DND-41 (cell line): ENCODE measurements at regions not wholly inside any gene's neighbourhood (a gene's known extent, or its start where the extent isn't known, plus 50 kb on each side); places are given as distances from the start of the nearest gene placed in this dataset.

Experiments
- CTCF ChIP-seq: IDR thresholded peaks from 2 replicates; pipeline ENCODE4 v1.5.1; 2012; ENCODE audit warnings: borderline replicate concordance, low read length, moderate library complexity, mild to moderate bottlenecking; ENCODE audit not compliant: poor library complexity, severe bottlenecking; ENCODE audit errors: extremely low read depth
- EZH2 ChIP-seq: IDR thresholded peaks from 3 replicates; pipeline ENCODE4 v1.6.1; 2012; ENCODE audit warnings: borderline replicate concordance, low read depth, mild to moderate bottlenecking, moderate library complexity, low read length, inconsistent platforms; ENCODE audit not compliant: severe bottlenecking

GRCh38 chr14:49196327-49196726, 389.9 kb downstream of the RPS29 start:
- TF ChIP-seq CTCF (no peak), EZH2 (no peak)
